Ascending aorta (tissue), 2 donors: ENCODE measurements at regions not wholly inside any gene's neighbourhood (a gene's known extent, or its start where the extent isn't known, plus 50 kb on each side); places are given as distances from the start of the nearest gene placed in this dataset.

Source experiments
- DNase-seq, 2 donors: peaks; one replicate each; pipeline ENCODE4 v3.0.0-alpha.2; 2019; ENCODE audit warnings: low spot score in 2 of 2
- H3K27ac ChIP-seq, 2 donors: fragments of 200-600 bp; sonication (generic); one replicate each; pipeline ENCODE4 v1.5.1; 2016 to 2017; ENCODE audit warnings: mild to moderate bottlenecking in 1 of 2
- H3K27me3 ChIP-seq: fragments of 200-600 bp; sonication (generic); one replicate; pipeline ENCODE4 v1.5.1; 2017
- H3K36me3 ChIP-seq, 2 donors: fragments of 200-600 bp; sonication (generic); one replicate each; pipeline ENCODE4 v1.5.1; 2016
- H3K4me1 ChIP-seq, 2 donors: fragments of 200-600 bp; sonication (generic); one replicate each; pipeline ENCODE4 v1.5.1; 2016 to 2017; ENCODE audit warnings: mild to moderate bottlenecking in 1 of 2
- H3K4me3 ChIP-seq, 2 donors: fragments of 200-600 bp; sonication (generic); one replicate each; pipeline ENCODE4 v1.5.1; 2016 to 2017; ENCODE audit warnings: mild to moderate bottlenecking in 1 of 2
- H3K9me3 ChIP-seq, 2 donors: fragments of 200-600 bp; sonication (generic); one replicate each; pipeline ENCODE4 v1.5.1; 2016
- CTCF ChIP-seq, 3 experiments: fragments of 200-600 bp in 2 of 3; fragments of 450-650 bp in 1 of 3; sonication (generic) in 2 of 3; IDR thresholded peaks; one replicate each; pipeline ENCODE4 v1.5.1; 2016 to 2019; ENCODE audit warnings: antibody characterized with exemption in 3 of 3, mild to moderate bottlenecking in 1 of 3, moderate library complexity in 1 of 3
- intact Hi-C: fragments of 100-400 bp; cut with DNase I; formaldehyde crosslinking; loops from one replicate; pipeline ENCODE4 v1.15.1; 2023

GRCh38 chr1:113322439-113322838, 67.9 kb upstream of the MAGI3 start:
- Histone ChIP-seq H3K36me3 (no peaks in the 10 kb centered on the region), H3K4me3 (no peak overlapping the region), H3K4me1 (no peaks in the 10 kb centered on the region), H3K27me3 (no peaks in the 10 kb centered on the region), H3K27ac (no peak overlapping the region), H3K9me3 (no peaks in the 10 kb centered on the region)
- no peak for TF ChIP-seq CTCF (IDR thresholded peaks at IDR 0.05)
- intact Hi-C loops = no loop called here
- no peak for DNase-seq

- no peaks in the 10 kb centered on the region for H3K27me3 ChIP-seq
- no peak overlapping the region for H3K27ac ChIP-seq
- TF ChIP-seq CTCF (IDR thresholded peaks at IDR 0.05) = no peak
- intact Hi-C loops = no loop called here
- H3K9me3 ChIP-seq = no peaks in the 10 kb centered on the region
- H3K4me3 ChIP-seq = no peak overlapping the region
- no peaks in the 10 kb centered on the region for H3K36me3 ChIP-seq
- no peak for DNase-seq
- H3K4me1 ChIP-seq = no peaks in the 10 kb centered on the region
Observed at GRCh38 chr1:113325022-113325421, 65.3 kb upstream of the MAGI3 start.

- H3K27ac ChIP-seq = no peak overlapping the region
- H3K27me3 ChIP-seq = no peaks in the 10 kb centered on the region
- no peak for DNase-seq
- no peak overlapping the region for H3K4me3 ChIP-seq
- no peaks in the 10 kb centered on the region for H3K4me1 ChIP-seq
- no peaks in the 10 kb centered on the region for H3K9me3 ChIP-seq
- no peak for TF ChIP-seq CTCF (IDR thresholded peaks at IDR 0.05)
- intact Hi-C loops = no loop called here
- no peaks in the 10 kb centered on the region for H3K36me3 ChIP-seq
Observed at GRCh38 chr1:113326976-113327375, 63.3 kb upstream of the MAGI3 start.

- Histone ChIP-seq H3K27me3 (no peaks in the 10 kb centered on the region), H3K27ac (no peak overlapping the region), H3K9me3 (peaks cover 0 to 3% of the 10 kb centered on the region in 2 donors), H3K4me1 (no peaks in the 10 kb centered on the region), H3K36me3 (no peaks in the 10 kb centered on the region), H3K4me3 (no peak overlapping the region)
- TF ChIP-seq CTCF (IDR thresholded peaks at IDR 0.05) = no peak
- no peak for DNase-seq
- intact Hi-C loops = no loop called here
Observed at GRCh38 chr1:113333056-113333455, 57.3 kb upstream of the MAGI3 start.

GRCh38 chr1:113340038-113340437, 50.3 kb upstream of the MAGI3 start:
- H3K36me3 ChIP-seq = no peaks in the 10 kb centered on the region
- intact Hi-C loops = no loop called here
- H3K27ac ChIP-seq = no peak overlapping the region
- no peak for DNase-seq
- H3K4me3 ChIP-seq = no peak overlapping the region
- TF ChIP-seq CTCF (IDR thresholded peaks at IDR 0.05) = no peak
- no peaks in the 10 kb centered on the region for H3K27me3 ChIP-seq
- no peaks in the 10 kb centered on the region for H3K4me1 ChIP-seq
- H3K9me3 ChIP-seq = peaks cover 0 to 3% of the 10 kb centered on the region in 2 donors
